GM21717 (cell line): ENCODE measurements at regions not wholly inside any gene's neighbourhood (a gene's known extent, or its start where the extent isn't known, plus 50 kb on each side); places are given as distances from the start of the nearest gene placed in this dataset.

Experiments used
- ATAC-seq: cut with Tn5 transposase; IDR thresholded peaks from one replicate; pipeline ENCODE4 v1.9.1; 2021; ENCODE audit warnings: mild to moderate bottlenecking, moderate library complexity; ENCODE audit not compliant: unreplicated experiment

- no peak for ATAC-seq
These were observed 314.3 kb upstream of the CLNK start for GRCh38 chr4:10998846-10999245.

- ATAC-seq = no peak
These were observed 300.2 kb upstream of the CLNK start for GRCh38 chr4:10984815-10985214.

- ATAC-seq = no peak
These were observed 299.5 kb upstream of the CLNK start for GRCh38 chr4:10983885-10984640.

DNA sequence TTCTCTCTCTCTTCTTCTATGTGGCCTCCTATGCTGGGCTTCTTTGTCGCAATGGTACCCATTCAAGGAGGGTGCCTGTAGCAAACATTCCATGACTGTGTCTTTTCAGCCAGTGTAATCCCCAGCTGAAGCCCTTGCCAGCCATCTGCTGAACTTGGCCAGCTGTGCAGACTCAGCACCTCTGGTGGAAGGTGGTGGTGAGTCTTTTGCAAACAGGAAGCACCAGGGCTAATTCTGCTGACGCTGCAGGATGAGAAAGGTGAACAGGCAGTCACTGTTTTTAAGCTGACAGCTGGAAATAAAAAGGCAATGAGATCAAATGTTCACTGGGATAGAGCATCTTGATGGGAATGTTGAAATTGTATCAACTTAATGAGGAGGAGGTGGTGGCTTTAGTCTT lies 298.7 kb upstream of the CLNK start:
- ATAC-seq = no peak

DNA sequence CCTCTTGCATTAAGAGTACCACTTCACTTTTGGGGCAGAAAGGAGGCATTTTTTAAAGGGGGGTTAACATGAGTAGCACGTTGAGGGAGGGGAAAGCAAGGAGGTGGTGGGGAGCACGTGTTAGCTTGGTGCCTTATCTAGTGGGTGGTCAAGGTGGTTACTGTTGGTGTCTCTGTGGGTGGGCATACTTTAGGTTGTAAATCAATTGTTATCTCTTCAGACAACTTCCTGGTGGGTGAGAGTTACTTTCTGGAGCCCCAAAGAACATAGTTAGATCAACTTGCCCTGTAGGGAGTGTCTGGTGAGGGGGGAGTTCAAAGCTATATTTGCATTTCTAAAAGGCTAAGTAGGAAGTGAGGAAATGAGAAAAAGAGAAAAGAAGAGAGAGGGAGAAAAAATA lies 297.7 kb upstream of the CLNK start:
- ATAC-seq = no peak

- no peak for ATAC-seq
These were observed 297.0 kb upstream of the CLNK start for GRCh38 chr4:10981576-10981975.

- ATAC-seq = no peak
These were observed 296.5 kb upstream of the CLNK start for GRCh38 chr4:10981096-10981495.

DNA sequence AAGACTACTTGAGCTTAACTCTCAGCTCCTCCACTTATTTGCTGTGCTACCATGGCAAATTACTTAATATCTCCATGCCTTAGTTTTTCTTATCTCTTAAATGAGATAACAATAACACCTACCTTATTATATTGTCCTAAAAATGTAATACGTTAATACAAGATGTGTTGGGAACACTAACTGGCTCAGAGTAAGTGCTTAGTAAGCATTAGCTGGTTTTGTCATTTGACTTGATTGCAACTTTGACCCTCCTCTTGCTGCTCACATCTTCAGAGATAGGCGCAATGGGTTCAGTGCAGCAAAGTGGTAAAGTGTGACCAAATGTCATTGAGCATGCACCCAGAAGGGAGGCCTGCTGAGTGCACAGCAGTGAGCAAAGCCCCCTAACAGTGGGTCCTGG lies 294.5 kb upstream of the CLNK start:
- ATAC-seq = no peak

DNA sequence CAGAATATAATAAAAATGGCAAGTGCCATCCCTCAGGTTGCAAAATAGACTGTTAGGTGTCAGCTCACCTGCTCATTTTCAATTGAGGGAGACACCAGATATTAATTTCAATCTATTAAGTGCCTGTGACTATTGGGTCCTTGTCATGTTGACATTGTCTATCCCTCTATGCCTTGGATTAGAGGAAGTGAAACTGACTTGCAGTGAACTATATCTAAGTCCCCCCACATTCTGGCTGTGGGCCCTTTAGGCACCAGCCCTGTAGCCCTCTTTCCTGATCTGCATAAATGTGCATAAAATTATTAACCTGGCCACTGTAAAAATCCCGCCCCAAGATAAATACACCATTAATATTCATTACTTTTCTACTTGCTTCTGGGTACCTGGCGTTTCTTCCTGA lies 293.0 kb upstream of the CLNK start:
- peak; percentile 65 for ATAC-seq

DNA sequence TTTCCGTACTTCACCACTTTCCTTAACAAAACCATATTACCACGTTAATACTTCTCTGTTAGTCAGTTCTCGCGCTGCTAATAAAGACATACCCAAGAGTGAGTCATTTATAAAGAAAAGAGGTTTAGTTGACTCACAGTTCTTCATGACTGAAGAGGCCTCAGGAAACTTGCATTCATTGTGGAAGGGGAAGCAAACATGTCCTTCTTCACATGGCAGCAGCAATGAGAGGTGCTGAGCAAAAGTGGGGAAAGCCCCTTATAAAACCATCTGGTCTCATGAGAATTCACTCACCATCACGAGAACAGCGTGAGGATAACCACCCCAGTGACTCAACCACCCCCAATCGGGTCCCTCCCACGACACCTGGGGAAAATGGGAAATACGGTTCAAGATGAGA lies 289.8 kb upstream of the CLNK start:
- ATAC-seq = no peak

DNA sequence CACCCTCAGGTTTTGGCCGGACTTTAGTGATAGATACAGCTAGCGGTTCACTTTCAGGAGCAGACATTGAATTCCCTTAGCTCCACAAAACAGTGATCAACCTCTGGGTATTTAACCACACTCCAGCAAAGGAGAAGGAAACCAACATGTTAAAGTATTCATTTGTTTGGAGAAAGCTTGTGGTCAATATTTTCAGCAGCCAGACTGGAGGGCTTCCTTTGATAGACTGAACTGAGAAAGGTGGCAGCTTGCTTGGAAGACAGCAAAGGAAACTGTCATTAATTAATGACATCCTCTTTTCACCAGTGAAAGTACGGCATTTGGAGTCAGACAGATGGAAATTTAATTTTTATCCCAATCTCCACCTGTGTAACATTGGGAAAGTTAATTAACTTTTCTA lies 289.1 kb upstream of the CLNK start:
- no peak for ATAC-seq

DNA sequence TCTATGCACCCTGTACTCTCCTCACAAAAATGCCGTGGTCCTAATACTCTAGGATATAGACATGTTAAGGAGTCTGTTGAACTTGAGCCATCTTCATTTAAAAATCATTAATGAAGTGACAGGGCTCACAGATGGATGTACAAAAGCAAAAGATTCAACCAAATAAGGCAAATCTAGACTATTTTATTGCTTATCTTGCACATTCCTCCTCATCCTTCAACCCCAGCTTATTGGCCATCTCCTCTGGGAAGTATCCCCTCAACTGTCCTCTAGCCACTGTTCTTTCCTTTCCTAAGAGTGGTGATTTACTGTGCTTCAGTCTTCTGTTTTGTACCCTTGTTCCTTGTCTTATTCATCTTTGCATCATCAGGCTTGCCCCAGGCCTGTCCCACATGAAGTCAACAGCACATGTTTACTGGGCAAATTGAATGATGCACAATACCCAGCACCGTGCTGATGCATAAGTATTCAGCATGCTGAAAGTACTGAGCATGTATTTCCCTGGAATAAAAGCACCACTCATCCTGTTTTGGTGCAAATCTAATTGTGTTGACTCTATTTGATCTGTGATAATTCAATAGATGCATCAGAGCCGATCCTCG lies 287.3 kb upstream of the CLNK start:
- ATAC-seq = no peak

DNA sequence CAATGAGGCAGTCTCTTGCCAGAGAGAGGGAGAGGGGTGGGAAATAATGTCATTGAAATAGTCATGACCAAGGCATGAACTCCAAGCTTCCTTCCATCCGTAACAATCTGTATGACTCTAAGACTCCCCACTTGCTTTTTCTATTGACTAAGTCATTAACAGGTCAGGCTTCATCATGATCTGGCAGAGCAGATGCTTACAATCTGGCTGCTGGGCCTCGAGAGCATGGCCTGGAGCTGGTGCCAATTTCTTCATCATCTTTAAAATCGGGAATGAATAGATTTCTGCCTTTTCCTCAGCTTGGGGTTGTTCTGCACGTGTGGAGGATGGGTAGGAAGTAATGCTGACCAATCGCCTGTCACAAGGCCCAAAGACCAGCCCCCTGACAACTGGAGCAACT lies 280.6 kb upstream of the CLNK start:
- no peak for ATAC-seq

DNA sequence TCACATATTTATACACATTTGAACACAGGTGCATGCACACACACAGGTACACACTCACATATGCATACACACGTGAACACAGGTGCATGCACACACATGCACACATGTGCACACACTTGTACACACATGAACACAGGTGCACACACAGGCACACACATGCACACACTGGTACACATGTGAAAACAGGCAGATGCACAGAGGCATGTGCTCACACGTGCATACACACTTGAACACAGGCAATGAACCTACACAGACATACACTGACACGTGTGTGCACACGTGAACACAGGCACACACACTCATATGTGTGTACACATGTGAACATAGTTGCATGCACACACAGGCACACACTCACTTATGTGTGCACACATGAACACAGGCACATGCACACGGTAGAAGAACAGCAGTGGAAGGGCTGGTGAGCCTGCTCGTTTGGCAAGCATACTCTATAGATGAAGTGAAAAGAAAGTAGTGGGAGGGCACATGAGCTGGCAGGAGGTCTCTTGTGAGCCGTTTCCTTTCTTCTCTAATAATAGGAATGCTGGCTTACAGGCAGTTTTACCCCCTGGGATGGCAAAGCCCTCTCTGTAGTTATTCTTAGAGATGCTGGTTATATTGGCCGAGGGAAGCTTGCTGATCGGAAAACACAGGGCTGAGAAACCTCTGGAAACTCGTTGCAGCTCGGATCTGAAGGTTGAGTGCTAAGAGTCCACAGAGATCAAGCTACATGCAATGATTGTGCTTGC lies 279.6 kb upstream of the CLNK start:
- ATAC-seq = no peak

DNA sequence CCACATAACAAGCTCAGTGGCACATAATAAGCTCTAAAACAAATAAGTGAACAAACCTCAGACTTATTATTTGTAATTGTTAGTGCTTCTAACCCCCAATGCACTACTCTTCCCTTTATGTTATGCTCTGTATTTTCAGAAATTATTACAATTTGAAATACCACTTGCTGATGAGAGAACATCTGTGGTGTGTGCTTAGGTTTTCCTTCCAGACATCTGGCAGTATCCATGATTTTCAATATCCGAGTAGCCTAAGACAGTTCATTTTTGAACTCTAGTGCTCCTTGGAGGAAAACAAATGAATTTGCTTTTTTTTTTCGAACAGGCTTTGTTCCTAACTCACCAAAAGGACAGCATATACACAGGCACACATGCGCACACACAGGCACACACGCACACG lies 278.7 kb upstream of the CLNK start:
- ATAC-seq = no peak

DNA sequence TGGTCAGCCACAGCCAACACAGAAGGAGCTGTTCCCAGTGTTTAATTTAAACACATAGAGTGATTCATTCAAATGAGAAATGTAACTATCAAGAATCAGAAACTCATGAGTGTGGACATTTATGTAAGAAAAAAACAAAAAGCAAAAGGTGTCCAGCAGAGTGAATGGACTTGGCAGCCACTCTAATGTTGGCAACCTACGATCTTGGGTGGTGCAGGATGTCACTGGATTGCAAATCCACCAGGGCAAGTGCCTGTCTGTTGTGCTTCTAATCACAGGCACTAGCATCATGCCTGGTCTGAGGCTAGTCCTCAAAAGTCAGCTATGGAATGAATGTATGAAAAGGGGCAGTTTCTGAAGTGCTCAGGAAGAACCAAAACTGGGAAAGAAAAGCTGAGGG lies 277.7 kb upstream of the CLNK start:
- no peak for ATAC-seq

DNA sequence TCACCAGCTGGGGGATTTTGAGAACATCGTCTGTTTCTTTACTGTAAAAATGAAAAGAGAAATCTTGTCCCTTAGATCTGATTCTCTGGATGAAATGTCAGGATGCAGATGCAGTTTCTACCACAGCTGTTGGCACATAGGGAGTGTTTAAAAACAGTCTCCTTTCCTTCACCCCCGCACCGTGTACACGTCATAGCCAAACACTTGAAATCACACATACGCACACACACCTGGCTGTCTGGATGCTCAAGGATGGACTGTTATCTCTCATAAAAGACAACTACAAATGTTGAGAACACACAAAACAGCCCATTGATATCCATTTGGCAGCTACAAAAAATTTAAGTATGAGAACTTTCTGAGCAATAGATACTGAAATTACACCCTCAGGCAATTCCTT lies 275.8 kb upstream of the CLNK start:
- ATAC-seq = no peak

GRCh38 chr4:10959586-10959985 lies 275.0 kb upstream of the CLNK start:
- ATAC-seq = no peak

DNA sequence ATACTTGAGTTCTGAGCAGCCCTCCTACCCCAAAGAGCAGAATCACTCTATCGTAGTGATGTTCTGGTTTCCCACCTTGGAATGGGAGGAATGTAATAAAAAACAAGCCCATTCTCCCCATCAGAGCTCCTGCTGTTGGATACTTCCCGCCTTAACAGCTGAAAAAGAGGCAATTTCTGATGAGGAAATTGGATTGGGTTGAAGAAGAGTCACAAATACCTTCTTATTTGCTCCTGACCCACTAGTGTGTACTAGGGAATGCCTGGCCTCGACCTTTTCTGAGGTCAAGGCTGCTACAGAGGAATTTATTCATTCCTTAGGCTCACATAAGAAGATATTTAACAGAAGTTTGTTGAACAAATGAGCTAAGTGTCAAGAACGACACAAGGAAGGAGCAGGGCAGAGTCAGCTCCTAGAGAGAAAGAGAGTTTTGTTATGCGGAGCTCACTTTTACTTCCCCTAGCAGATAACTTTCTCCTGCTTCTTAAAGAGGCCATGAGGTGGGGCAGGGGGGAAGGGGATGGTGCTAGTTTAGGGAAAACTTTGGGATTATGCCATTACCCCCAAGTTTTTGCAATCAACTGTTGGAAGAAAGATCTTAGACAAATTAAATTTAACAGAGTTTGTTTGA lies 273.8 kb upstream of the CLNK start:
- no peak for ATAC-seq

DNA sequence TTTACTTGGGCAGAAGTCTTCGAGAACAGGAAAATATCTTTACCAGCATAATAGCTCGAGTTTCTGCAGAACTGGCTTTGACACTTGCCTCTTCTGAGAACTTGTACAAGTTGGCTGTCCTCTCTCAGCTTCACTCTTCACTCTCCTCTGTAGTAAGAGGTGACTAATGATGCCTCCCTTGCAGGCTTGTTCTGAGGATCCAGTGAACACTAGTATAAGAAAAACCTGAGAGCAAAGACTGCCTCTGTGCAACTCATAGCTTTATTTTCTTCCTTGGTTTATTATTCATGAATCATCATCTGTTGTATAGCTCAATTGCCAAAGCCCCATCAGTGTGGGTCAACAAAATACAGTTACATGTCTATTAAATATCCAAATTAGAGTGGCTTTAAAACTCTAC lies 266.7 kb upstream of the CLNK start:
- no peak for ATAC-seq

DNA sequence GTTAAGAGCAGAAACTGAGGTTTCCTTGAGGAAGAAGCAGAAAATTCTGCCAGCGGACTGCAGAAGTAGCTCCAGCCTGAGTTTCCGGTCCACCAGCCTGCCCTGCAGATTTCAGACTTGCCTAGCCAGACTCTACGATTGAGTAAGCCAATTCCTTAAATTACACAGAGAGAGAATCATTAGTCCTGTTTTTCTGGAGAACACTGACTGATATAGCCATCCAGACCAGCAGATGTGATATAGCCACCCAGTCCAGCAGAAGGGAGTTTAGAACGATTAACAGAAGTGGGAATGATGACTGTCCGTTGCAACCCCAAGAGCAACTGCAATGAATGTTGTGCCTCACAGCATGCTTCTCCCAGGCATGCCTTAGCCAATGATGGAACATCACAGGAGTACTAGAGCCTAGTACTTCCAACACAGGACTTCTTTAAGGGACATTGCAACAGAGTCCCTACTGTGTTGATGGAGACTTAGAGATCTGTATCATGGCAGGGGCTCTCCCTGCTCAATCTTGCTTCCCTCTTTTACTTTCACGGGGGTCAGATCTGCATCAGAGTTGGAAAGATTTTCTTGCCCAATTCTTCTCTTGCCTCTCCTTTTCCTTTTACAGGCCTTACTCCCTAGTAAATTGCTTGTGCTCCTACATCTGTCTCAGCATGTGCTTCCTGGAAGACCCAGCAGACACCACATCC lies 264.6 kb upstream of the CLNK start:
- ATAC-seq = peak; percentile 47
